GM18861 (cell line): ENCODE measurements at regions not wholly inside any gene's neighbourhood (a gene's known extent, or its start where the extent isn't known, plus 50 kb on each side); places are given as distances from the start of the nearest gene placed in this dataset.
"Not testable (repeated sequence)": the region's sequence is repeated elsewhere in the genome, so short reads cannot be mapped to it uniquely, and the experiment has no call there.

Source experiments
- ATAC-seq: cut with Tn5 transposase; IDR thresholded peaks from one replicate; pipeline ENCODE4 v1.9.1; 2021; ENCODE audit not compliant: unreplicated experiment

GRCh38 chr10:119996944-119997343 lies 104.4 kb downstream of the SEC23IP start:
- no peak for ATAC-seq

DNA sequence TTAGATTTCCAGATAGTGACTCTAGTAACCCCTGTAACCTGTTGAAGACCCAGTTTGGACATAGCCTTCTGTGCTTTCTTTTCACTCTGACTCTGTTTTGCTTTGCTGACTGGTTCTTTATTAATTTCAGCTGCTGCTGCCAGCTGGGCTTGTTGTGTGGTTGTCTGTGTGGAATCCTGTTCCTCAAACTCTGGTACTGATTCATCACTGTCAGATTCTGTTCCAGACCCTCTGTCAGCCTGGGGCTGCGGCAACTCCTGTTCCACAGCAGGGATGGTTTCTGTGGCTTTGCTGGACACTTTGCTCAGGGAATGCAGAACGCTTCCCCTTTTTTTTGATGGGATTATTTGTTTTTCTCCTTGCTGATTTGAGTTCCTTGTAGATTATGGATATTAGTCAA lies 104.9 kb downstream of the SEC23IP start:
- no peak for ATAC-seq

GRCh38 chr10:120002785-120003184 lies 110.3 kb downstream of the SEC23IP start:
- ATAC-seq: no peak

DNA sequence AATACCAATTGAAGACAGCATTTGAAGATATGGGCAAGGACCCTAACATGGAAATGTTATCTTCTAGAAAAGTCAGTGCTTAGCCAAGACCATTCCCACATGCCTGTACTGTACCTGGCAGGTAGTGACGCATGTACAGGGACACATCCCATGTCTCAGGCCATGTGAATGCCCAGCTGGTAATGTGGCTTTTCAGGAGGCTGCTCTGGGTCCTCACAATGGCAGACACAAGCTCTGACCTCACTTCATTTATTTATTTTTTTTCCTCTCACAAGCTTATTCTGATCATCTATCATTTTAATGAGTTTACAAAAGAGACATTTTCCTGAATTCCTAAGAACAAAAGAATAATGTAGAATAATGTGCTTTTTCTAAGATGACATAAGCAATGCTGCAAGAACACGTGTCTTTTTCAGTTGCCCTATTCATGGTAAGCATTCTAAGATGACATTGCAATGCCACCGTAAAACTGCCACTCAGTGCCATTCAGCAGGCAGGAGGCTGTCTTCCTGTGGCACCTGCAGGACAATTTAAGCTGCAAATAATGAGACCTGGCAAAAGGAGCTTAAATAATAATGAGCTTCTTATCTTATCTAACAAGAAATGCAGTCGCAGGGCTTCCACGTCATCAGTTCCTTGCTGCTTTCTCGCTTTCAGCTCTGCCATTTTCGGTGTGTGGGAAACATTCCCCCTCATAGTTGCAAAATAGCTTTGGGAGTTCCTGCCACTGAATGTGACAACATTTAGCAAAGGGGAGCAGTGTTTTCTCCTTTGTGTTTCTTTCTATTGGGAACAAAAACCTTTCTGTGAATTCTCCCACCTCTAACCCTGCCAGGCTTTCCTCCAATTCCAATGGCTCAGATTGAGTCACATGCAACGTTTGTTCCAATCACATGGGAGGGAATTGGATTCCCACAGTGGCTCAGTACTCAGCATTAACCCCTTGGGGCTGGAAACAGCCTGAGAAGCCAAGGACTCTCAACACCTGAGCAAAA lies 113.0 kb downstream of the SEC23IP start:
- ATAC-seq: no peak

DNA sequence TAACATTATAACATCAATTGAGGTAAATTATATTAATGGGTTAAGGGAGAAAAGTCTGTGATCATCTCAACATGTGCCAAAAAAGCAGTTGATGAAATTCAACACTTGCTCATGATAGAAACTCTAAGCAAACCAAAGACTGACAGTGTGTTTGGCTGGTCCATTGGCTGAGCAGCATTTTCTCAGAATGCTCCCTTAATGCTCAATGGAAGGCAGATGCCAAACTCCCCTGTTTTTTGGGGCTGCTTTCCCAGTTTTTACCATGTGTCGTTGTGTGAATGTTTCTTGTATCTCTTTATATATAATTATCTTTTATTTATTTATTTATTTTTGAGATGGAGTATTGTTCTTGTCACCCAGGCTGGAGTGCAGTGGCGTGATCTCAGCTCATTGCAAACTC lies 114.7 kb downstream of the SEC23IP start:
- no peak for ATAC-seq

DNA sequence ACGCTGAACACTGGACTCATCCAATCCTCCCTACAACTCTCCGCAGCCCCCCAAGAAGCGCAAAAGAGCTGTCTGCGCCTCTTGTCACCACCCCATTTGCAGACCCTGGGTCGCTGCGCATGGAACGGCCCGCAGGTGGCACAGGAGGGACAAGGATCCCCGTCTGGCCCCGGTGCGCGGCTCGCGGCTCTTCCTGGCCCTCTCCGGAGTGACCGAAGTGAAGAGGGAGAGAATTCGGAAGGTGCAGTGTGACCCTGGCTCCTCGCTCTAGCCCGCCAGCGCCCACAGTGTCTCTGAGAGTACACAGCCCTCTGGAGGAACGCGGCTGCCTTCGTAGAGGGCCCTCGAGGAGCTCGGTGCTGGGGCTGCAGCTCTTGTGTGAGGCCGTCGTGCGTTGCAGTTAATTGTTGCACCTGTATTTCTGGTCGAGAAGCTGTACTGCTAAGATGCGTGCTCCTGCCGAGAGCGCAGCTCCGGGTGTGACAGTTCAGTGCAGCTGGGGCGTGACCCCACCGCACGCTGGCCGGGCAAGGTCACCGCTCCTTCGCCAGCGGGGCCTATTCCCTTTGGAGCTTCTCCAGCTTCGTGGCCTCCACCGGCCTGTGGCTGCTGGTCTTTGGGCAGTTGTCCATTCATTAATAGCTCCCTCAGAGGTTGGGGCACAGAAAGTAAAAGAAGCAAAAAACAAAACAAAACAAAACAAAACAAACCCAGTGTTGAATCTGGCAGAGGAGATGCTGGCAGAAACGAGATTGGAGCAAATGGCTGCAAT lies 119.0 kb downstream of the SEC23IP start:
- ATAC-seq: no peak

GRCh38 chr10:120012131-120012400 lies 119.5 kb downstream of the SEC23IP start:
- ATAC-seq: no peak

GRCh38 chr10:120012566-120012965 lies 120.0 kb downstream of the SEC23IP start:
- no peak for ATAC-seq

DNA sequence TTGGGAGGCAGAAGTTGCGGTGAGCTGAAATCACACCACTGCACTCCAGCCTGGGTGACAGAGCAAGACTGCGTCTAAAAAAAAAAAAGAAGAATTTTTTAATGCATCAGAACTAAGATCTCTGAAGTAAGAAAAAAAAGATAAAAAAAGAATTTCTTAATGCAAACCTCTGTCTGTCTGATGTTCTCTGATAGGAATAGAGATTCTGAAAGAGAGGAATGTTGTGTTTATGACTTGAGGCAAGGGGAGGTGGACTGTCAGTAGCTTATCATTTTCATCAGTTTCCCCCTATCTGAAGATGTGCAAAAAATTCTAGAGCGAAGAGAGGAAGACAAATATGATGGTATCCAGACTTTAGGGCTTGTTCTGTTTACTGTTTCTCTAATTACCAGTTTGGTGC lies 121.5 kb downstream of the SEC23IP start:
- ATAC-seq: no peak

DNA sequence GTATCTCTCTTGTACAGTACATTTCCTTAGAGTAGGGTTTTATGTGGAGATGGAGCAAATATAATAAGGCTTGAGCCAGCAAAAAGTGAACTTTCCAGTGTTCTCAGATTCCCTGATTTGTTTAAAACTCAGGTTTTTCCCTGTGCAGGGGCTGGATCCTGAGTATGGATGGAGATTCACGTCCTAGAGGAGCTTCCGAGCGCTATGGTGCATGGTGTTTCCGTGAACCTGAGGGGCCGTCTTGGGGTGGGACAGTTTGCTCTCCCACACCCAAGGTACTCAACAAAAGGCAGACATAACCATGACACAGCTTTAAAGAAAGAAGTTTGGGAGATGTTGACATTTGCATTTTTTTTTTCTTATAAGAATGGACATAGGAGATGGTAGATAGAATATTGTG lies 122.5 kb downstream of the SEC23IP start:
- no peak for ATAC-seq

DNA sequence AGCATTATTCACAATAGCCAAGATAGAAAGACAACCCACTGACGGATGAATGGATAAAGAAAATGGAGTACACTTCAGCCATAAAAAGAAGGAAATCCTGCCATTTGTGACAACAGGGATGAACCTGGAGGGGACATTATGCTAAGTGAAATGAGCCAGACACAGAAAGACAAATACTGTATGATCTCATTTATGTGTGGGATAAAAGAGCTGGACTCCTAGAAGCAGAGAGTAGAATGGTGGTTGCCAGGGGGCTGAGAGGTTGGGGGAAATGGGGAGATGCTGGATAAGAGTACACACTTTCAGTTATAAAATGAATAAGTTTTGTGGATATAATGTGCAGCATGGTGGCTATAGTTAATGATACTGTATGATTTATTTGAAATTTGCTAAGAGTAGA lies 124.4 kb downstream of the SEC23IP start:
- ATAC-seq: no peak

DNA sequence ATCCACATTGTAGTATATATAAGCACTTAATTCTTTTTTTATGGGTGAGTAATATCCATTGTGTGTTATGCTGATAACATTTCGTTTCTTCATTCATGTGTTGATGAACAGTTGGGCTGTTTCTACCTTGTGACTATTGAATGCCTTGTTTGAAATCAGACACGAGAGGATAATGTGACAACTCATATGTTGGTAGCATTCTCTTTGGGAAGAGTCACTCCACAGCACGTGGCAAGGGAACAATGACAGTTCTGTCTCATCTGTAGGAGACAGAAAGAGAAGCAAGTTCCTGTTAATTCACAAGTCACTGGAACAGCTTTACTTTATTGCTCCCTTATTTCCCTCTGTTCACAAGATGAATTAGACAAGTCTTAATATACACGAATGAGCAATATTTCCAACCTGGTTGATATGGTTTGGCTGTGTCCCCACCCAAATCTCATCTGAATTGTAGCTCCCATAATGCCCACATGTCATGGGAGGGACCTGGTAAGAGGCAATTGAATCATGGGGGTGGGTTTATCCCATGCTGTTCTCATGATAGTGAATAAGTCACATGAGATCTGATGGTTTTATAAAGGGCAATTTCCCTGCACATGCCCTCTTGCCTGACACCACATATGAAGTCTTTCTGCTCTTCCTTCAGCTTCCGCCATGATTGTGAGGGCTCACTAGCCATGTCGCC lies 125.3 kb downstream of the SEC23IP start:
- ATAC-seq: no peak

GRCh38 chr10:120018695-120019094 lies 126.2 kb downstream of the SEC23IP start:
- no peak for ATAC-seq

- no peak for ATAC-seq
Measured at GRCh38 chr10:120019568-120019967, 127.0 kb downstream of the SEC23IP start.

GRCh38 chr10:120022357-120022756 lies 129.8 kb downstream of the SEC23IP start:
- no peak for ATAC-seq

- ATAC-seq: no peak
Measured at GRCh38 chr10:120034236-120034635, 141.7 kb downstream of the SEC23IP start.

DNA sequence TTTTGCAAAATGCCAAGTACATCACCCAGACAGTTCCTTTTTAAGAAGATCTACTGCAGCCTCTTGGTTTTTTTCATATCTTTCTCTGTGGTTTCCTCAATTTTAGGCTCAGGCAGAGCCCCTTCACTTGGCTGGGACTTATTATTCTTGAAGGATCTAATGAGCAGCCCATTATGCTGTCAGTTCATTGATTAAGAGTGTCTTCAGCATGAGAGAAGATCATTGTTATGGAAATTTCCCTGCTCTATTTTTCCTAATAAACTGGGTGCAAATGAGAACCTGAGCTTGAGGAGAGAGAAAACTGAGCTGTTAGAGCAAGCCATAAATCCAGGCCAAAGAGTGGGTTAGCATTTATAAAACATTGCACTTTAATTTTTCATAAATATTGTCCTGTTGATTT lies 146.5 kb downstream of the SEC23IP start:
- ATAC-seq: no peak

- ATAC-seq: no peak
Measured at GRCh38 chr10:120039826-120040225, 147.3 kb downstream of the SEC23IP start.

DNA sequence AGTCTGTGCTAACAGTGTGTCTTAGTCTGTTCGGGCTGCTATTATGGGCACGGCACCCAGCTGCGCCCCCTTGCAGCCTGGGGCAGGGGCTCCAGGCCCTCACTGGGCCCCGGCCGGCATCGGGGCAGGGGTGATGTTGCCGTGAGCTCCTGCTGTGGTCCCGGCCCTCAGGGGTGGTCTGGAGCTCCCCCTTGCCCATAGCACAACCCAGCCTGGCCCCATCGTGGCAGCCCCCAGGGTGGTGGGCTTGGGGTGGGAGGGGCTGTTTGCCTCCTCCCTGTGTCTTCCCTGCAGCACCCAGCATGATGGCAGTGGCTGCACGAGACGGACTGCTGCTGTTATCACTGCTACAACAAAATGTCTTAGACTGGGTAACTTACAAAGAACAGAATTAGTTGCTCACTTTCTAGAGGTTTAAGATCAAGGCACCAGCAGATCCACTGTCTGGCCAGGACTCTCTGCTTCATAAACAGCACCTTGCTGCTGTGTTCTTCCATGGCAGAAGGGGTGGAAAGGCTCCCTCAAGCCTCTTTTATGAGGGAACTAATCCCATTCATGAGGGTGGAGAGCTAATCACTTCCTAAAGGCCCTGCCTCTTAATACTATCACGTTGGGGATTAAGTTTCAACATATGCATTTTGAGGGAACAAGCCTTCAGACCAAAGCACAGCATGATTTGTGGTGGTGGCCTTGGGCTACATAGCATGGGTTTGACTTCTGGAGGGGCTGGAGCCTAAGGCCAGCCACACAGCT lies 149.5 kb downstream of the SEC23IP start:
- no peak for ATAC-seq

DNA sequence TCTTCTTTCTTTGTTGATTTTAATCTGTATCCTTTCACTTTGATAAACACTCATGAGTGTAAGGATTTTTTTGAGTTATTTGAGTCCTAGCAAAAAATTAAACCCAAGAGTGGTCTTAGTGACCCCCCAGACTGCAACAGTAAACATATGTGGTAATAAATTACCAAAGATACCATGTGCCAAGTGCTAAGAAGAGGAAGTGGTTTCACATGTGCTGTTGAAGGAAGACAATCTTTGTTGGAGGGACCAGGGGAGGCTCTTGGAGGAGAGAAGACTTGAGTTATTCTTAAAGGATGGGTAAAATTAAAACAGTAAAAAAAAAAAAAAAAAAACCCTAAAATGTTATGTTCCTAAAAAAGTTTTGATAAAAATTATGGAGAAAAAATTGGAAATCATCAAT lies 150.2 kb downstream of the SEC23IP start:
- no peak for ATAC-seq

DNA sequence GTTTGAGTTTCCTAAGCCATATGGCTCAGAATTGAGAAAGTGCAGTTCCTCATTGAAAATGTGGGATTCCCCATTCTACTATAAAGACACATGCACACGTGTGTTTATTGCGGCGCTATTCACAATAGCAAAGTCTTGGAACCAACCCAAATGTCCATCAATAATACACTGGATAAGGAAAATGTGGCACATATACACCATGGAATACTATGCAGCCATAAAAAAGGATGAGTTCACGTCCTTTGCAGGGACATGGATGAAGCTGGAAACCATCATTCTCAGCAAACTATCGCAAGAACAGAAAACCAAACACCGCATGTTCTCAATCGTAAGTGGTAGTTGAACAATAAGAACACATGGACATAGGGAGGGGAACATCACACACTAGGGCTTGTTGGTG lies 154.8 kb downstream of the SEC23IP start:
- not testable (repeated sequence) for ATAC-seq
